ENCODE measurements at regions not wholly inside any gene's neighbourhood (a gene's known extent, or its start where the extent isn't known, plus 50 kb on each side); places are given as distances from the start of the nearest gene placed in this dataset.

- Mint-ChIP-seq H3K27ac (ENCODE audit: unreplicated experiment) (no peak overlapping the region), H3K4me1 (ENCODE audit: low read depth, unreplicated experiment) (peaks cover 4% of the 10 kb centered on the region), H3K27me3 (ENCODE audit: unreplicated experiment) (no peaks in the 10 kb centered on the region), H3K36me3 (ENCODE audit: unreplicated experiment) (no peaks in the 10 kb centered on the region), H3K4me3 (ENCODE audit: unreplicated experiment) (no peak overlapping the region), H3K9me3 (ENCODE audit: unreplicated experiment) (no peaks in the 10 kb centered on the region)
- DNase-seq, result no peak
- no peak for TF ChIP-seq CTCF (IDR thresholded peaks at IDR 0.05; ENCODE audit: partially characterized antibody, unreplicated experiment)
Measured at GRCh38 chr14:97976861-97977260, 1179.7 kb downstream of the VRK1 start.

DNA sequence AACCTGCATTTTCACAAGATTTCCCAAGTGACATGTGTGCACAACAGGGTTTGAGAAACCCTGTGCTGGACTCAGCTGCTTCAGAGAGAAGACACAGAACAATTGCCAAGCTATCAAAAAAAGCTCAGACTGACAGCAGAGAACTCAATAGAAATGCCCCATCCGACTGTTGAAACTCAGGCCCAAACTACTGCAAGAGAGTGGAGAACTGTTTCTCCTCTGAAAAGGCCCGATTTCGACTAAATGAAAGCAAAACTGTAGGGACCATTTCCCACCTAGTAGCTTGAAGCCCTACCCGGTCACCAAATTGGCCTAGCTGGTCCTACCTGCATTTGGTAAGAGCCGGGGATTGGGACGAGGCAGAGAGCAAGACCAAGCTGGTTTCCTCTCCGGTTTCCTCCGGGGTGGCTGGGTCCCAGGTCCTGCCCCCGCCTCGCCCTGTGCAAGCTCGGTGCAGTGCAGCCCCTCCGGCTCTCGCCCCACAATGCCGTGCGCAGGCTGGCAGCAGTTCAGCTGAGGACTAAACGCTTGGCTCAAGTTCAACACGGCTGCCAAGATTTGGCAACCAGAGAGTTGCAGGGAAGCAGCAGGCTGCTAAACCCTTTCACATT is 1180.6 kb downstream of the VRK1 start:
- no peaks in the 10 kb centered on the region for H3K27me3 Mint-ChIP-seq (ENCODE audit: unreplicated experiment)
- no peak for TF ChIP-seq CTCF (IDR thresholded peaks at IDR 0.05; ENCODE audit: partially characterized antibody, unreplicated experiment)
- H3K4me1 Mint-ChIP-seq (ENCODE audit: low read depth, unreplicated experiment), result peaks cover 4% of the 10 kb centered on the region
- no peak overlapping the region for H3K27ac Mint-ChIP-seq (ENCODE audit: unreplicated experiment)
- no peaks in the 10 kb centered on the region for H3K36me3 Mint-ChIP-seq (ENCODE audit: unreplicated experiment)
- no peaks in the 10 kb centered on the region for H3K9me3 Mint-ChIP-seq (ENCODE audit: unreplicated experiment)
- H3K4me3 Mint-ChIP-seq (ENCODE audit: unreplicated experiment), result no peak overlapping the region
- DNase-seq, result peak; percentile 22

DNA sequence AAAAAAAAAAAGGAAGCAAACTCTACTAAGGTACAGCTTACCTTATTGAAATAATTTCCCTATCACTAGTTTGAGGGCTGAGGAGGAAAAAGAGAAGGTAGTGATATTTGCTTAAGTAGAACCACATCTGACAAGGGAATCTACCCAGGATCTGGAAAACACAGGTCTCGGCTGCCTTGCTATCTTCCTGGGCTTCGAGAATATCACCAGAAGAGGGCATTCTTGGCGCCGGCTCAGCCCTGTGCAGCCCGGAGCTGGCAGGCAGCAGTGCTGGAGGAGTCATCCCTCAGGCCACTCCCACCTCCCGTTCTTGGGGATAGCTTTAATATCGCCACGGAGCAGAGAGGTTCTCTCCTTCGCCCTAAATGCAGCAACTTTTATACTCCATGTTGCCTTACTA is 1181.2 kb downstream of the VRK1 start:
- DNase-seq, result peak; percentile 56
- Mint-ChIP-seq H3K27me3 (ENCODE audit: unreplicated experiment) (no peaks in the 10 kb centered on the region), H3K9me3 (ENCODE audit: unreplicated experiment) (no peaks in the 10 kb centered on the region), H3K4me3 (ENCODE audit: unreplicated experiment) (no peak overlapping the region), H3K4me1 (ENCODE audit: low read depth, unreplicated experiment) (peaks cover 4% of the 10 kb centered on the region), H3K36me3 (ENCODE audit: unreplicated experiment) (no peaks in the 10 kb centered on the region), H3K27ac (ENCODE audit: unreplicated experiment) (no peak overlapping the region)
- no peak for TF ChIP-seq CTCF (IDR thresholded peaks at IDR 0.05; ENCODE audit: partially characterized antibody, unreplicated experiment)

DNA sequence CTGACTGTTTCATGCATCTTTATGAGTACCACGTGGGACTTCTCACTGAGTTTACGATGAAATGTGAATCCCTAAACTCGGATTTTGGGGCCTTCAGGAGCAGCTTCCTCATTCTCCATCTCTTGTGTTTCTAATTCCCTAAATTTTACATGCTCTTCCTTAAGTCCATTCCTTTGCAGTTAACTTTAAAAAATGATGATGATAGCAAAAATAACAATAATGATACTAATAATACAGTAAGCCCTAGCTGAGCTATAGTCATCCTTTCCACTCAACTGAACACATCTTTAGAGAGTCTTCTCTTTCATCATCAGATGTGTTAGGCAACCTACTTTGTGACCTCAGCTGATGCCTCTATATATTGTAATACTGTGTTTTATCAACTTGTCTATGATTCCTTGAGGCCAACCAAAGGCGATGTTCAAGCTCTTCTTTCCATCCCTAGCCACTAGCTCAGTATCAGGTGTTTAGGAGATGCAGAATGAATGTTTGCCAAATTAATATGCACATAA is 1196.4 kb downstream of the VRK1 start:
- Mint-ChIP-seq H3K4me1 (ENCODE audit: low read depth, unreplicated experiment) (no peaks in the 10 kb centered on the region), H3K27me3 (ENCODE audit: unreplicated experiment) (peaks cover 2% of the 10 kb centered on the region), H3K4me3 (ENCODE audit: unreplicated experiment) (no peak overlapping the region), H3K27ac (ENCODE audit: unreplicated experiment) (no peak overlapping the region), H3K36me3 (ENCODE audit: unreplicated experiment) (no peaks in the 10 kb centered on the region), H3K9me3 (ENCODE audit: unreplicated experiment) (no peaks in the 10 kb centered on the region)
- no peak for TF ChIP-seq CTCF (IDR thresholded peaks at IDR 0.05; ENCODE audit: partially characterized antibody, unreplicated experiment)
- DNase-seq, result no peak

DNA sequence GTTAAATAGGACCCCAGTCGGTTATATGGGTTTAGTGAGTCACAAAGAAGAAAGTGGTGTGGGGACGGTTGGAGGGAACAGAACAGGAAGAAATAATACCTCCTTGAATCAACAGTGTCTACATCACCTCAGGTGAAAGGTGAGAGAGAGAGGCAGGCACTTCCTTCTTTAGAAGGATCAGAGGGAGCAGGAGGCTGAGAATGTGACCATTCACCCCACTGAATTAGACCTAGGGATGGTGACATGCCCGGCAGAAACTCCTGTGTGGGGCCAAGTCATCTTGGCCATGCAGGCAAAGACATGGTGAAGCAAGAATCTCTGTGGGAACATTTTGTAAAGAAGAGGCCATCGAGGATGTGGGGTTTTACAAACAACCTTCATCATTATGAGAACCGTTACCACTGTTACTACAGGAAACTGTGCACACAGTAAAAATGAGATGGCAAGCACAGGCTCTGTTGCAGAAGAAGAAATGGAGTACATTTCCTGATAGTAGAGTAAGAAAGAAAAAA is 1196.9 kb downstream of the VRK1 start:
- TF ChIP-seq CTCF (IDR thresholded peaks at IDR 0.05; ENCODE audit: partially characterized antibody, unreplicated experiment), result no peak
- Mint-ChIP-seq H3K27ac (ENCODE audit: unreplicated experiment) (no peak overlapping the region), H3K4me1 (ENCODE audit: low read depth, unreplicated experiment) (no peaks in the 10 kb centered on the region), H3K9me3 (ENCODE audit: unreplicated experiment) (no peaks in the 10 kb centered on the region), H3K27me3 (ENCODE audit: unreplicated experiment) (peaks cover 2% of the 10 kb centered on the region), H3K4me3 (ENCODE audit: unreplicated experiment) (no peak overlapping the region), H3K36me3 (ENCODE audit: unreplicated experiment) (no peaks in the 10 kb centered on the region)
- no peak for DNase-seq
